GM23338 (cell line): ENCODE measurements at regions not wholly inside any gene's neighbourhood (a gene's known extent, or its start where the extent isn't known, plus 50 kb on each side); places are given as distances from the start of the nearest gene placed in this dataset.

Source experiments
- ATAC-seq: fragments of 200-7000 bp; cut with Tn5 transposase; 3 replicates; pipeline ENCODE4 v1.9.1; 2020
- DNase-seq: peaks from one replicate; pipeline ENCODE4 v3.0.0-alpha.2; 2015; ENCODE audit warnings: low spot score
- H2AFZ ChIP-seq: fragments of 200-600 bp; sonication (generic); 2 replicates; pipeline ENCODE4 v1.8.0; 2016; ENCODE audit warnings: antibody characterized with exemption, mild to moderate bottlenecking, moderate library complexity
- H3F3A ChIP-seq: fragments of 200-600 bp; sonication (generic); replicated peaks from 2 replicates; pipeline ENCODE4 v1.8.0; 2017; ENCODE audit warnings: antibody characterized with exemption, mixed run types, low read depth
- H3K27ac ChIP-seq: fragments of 200-600 bp; sonication (generic); 2 replicates; pipeline ENCODE4 v1.6.1; 2016; ENCODE audit warnings: low read depth
- H3K27me3 ChIP-seq: fragments of 200-600 bp; sonication (generic); 2 replicates; pipeline ENCODE4 v1.8.0; 2016; ENCODE audit warnings: mild to moderate bottlenecking, mixed run types, moderate library complexity; ENCODE audit not compliant: insufficient read depth
- H3K36me3 ChIP-seq: fragments of 200-600 bp; sonication (generic); 2 replicates; pipeline ENCODE4 v1.8.0; 2016; ENCODE audit warnings: mild to moderate bottlenecking; ENCODE audit not compliant: insufficient read depth
- H3K4me1 ChIP-seq: fragments of 200-600 bp; sonication (generic); 2 replicates; pipeline ENCODE4 v1.8.0; 2016; ENCODE audit warnings: mild to moderate bottlenecking, moderate library complexity; ENCODE audit not compliant: insufficient read depth
- H3K4me2 ChIP-seq: fragments of 200-600 bp; sonication (generic); 2 replicates; pipeline ENCODE4 v1.7.1; 2017; ENCODE audit warnings: mixed run types
- H3K4me3 ChIP-seq: fragments of 200-600 bp; sonication (generic); 2 replicates; pipeline ENCODE4 v1.6.1; 2016; ENCODE audit warnings: mixed run types
- H3K79me2 ChIP-seq: fragments of 200-600 bp; sonication (generic); replicated peaks from 2 replicates; pipeline ENCODE4 v1.8.0; 2017; ENCODE audit warnings: mild to moderate bottlenecking; ENCODE audit not compliant: insufficient read depth
- H3K9me2 ChIP-seq: fragments of 200-600 bp; sonication (generic); 2 replicates; pipeline ENCODE4 v1.8.0; 2017; ENCODE audit not compliant: insufficient read depth
- H4K20me1 ChIP-seq: fragments of 200-600 bp; sonication (generic); replicated peaks from 2 replicates; pipeline ENCODE4 v1.8.0; 2017; ENCODE audit warnings: mild to moderate bottlenecking; ENCODE audit not compliant: insufficient read depth
- H3K27ac Mint-ChIP-seq: 2 replicates; pipeline ENCODE4 v1.8.0; 2020; ENCODE audit warnings: inconsistent platforms, mild to moderate bottlenecking, moderate library complexity, mixed read lengths
- H3K27me3 Mint-ChIP-seq: 3 replicates; pipeline ENCODE4 v1.8.0; 2022; ENCODE audit warnings: low read depth, mild to moderate bottlenecking, moderate library complexity, mixed read lengths, inconsistent platforms; ENCODE audit not compliant: insufficient read depth, poor library complexity
- H3K36me3 Mint-ChIP-seq: 3 replicates; pipeline ENCODE4 v1.8.0; 2021; ENCODE audit warnings: low read depth, mild to moderate bottlenecking, inconsistent platforms, moderate library complexity, mixed read lengths
- H3K4me1 Mint-ChIP-seq: 3 replicates; pipeline ENCODE4 v1.8.0; 2020; ENCODE audit warnings: mild to moderate bottlenecking, inconsistent platforms, mixed read lengths
- H3K4me3 Mint-ChIP-seq: 3 replicates; pipeline ENCODE4 v1.8.0; 2021; ENCODE audit warnings: moderate library complexity, mild to moderate bottlenecking, inconsistent platforms, mixed read lengths
- H3K9me3 Mint-ChIP-seq: 3 replicates; pipeline ENCODE4 v1.8.0; 2020; ENCODE audit warnings: moderate library complexity, mild to moderate bottlenecking, inconsistent platforms, mixed read lengths
- CREB1 ChIP-seq: fragments of 250-450 bp; sonication (Bioruptor Pico); IDR thresholded peaks from 2 replicates; pipeline ENCODE4 v1.5.0; 2020; ENCODE audit warnings: low read depth, mild to moderate bottlenecking, moderate library complexity
- CTCF ChIP-seq, 2 experiments: fragments of 200-600 bp in 1 of 2; sonication (generic) in 1 of 2; conservative IDR thresholded peaks; 2 replicates each; pipeline versions ENCODE4 v1.5.1 to v1.6.1; 2016 to 2017; ENCODE audit warnings: antibody characterized with exemption in 2 of 2, low read depth in 2 of 2, mild to moderate bottlenecking in 2 of 2, moderate library complexity in 1 of 2
- EZH2 ChIP-seq: fragments of 200-600 bp; sonication (generic); IDR thresholded peaks from one replicate; pipeline ENCODE4 v1.8.0; 2017; ENCODE audit warnings: antibody characterized with exemption, mild to moderate bottlenecking, low read depth; ENCODE audit not compliant: unreplicated experiment
- EZH2phosphoT487 ChIP-seq: fragments of 200-600 bp; sonication (generic); IDR thresholded peaks from one replicate; pipeline ENCODE4 v1.8.1; 2018; ENCODE audit warnings: antibody characterized with exemption; ENCODE audit not compliant: unreplicated experiment
- JUNB ChIP-seq: IDR thresholded peaks from one replicate; pipeline ENCODE4 v1.6.1; 2016; ENCODE audit warnings: antibody characterized with exemption; ENCODE audit not compliant: unreplicated experiment
- NANOG ChIP-seq: IDR thresholded peaks from 2 replicates; pipeline ENCODE4 v1.6.1; 2016; ENCODE audit warnings: antibody characterized with exemption, borderline replicate concordance
- POLR2AphosphoS5 ChIP-seq: IDR thresholded peaks from 2 replicates; pipeline ENCODE4 v1.6.1; 2016; ENCODE audit warnings: antibody characterized with exemption, low read depth
- REST ChIP-seq: IDR thresholded peaks from one replicate; pipeline ENCODE4 v1.6.1; 2018; ENCODE audit warnings: antibody characterized with exemption; ENCODE audit not compliant: unreplicated experiment
- STAT1 ChIP-seq: IDR thresholded peaks from one replicate; pipeline ENCODE4 v1.6.1; 2016; ENCODE audit warnings: antibody characterized with exemption; ENCODE audit not compliant: unreplicated experiment
- ZNF114 ChIP-seq: fragments of 250-450 bp; sonication (Bioruptor Pico); IDR thresholded peaks from 2 replicates; pipeline ENCODE4 v1.5.0; 2020; ENCODE audit warnings: mild to moderate bottlenecking, moderate library complexity
- ZNF331 ChIP-seq: fragments of 250-450 bp; sonication (Bioruptor Pico); IDR thresholded peaks from 2 replicates; pipeline ENCODE4 v1.5.0; 2020; ENCODE audit warnings: low read depth, mild to moderate bottlenecking, moderate library complexity
- TF ChIP-seq, protein P1 (sequence below): IDR thresholded peaks from 2 replicates; pipeline ENCODE4 v1.6.1; 2016; ENCODE audit warnings: antibody characterized with exemption
- TF ChIP-seq, protein P2 (sequence below): fragments of 250-450 bp; sonication (Bioruptor Pico); IDR thresholded peaks from 2 replicates; pipeline ENCODE4 v1.5.0; 2020; ENCODE audit warnings: mild to moderate bottlenecking, moderate library complexity

GRCh38 chr18:22624176-22624575, 206.5 kb upstream of the CTAGE1 start:
- DNase-seq (no peak), ATAC-seq (no peak)
- Mint-ChIP-seq H3K4me1 (no peaks in the 10 kb centered on the region), H3K9me3 (no peaks in the 10 kb centered on the region), H3K4me3 (no peak overlapping the region), H3K27me3 (no peaks in the 10 kb centered on the region), H3K36me3 (no peaks in the 10 kb centered on the region), H3K27ac (no peak overlapping the region)
- Histone ChIP-seq H3K4me2 (no peak overlapping the region), H3F3A (no peaks in the 10 kb centered on the region), H3K4me3 (no peak overlapping the region), H3K36me3 (no peaks in the 10 kb centered on the region), H3K27ac (no peak overlapping the region), H2AFZ (no peak overlapping the region), H3K9me2 (no peaks in the 10 kb centered on the region), H3K79me2 (no peaks in the 10 kb centered on the region), H3K27me3 (no peaks in the 10 kb centered on the region), H3K4me1 (no peaks in the 10 kb centered on the region), H4K20me1 (no peaks in the 10 kb centered on the region)
- TF ChIP-seq NANOG = no peak
- TF ChIP-seq REST = no peak
- no peak for TF ChIP-seq ZNF114 (CRISPR knock-in tag)
- TF ChIP-seq, protein P1, sequence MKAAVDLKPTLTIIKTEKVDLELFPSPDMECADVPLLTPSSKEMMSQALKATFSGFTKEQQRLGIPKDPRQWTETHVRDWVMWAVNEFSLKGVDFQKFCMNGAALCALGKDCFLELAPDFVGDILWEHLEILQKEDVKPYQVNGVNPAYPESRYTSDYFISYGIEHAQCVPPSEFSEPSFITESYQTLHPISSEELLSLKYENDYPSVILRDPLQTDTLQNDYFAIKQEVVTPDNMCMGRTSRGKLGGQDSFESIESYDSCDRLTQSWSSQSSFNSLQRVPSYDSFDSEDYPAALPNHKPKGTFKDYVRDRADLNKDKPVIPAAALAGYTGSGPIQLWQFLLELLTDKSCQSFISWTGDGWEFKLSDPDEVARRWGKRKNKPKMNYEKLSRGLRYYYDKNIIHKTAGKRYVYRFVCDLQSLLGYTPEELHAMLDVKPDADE = no peak
- no peak for TF ChIP-seq EZH2phosphoT487
- TF ChIP-seq POLR2AphosphoS5 = no peak
- no peak for TF ChIP-seq ZNF331 (CRISPR knock-in tag)
- TF ChIP-seq CREB1 (CRISPR knock-in tag) = no peak
- TF ChIP-seq, protein P2, sequence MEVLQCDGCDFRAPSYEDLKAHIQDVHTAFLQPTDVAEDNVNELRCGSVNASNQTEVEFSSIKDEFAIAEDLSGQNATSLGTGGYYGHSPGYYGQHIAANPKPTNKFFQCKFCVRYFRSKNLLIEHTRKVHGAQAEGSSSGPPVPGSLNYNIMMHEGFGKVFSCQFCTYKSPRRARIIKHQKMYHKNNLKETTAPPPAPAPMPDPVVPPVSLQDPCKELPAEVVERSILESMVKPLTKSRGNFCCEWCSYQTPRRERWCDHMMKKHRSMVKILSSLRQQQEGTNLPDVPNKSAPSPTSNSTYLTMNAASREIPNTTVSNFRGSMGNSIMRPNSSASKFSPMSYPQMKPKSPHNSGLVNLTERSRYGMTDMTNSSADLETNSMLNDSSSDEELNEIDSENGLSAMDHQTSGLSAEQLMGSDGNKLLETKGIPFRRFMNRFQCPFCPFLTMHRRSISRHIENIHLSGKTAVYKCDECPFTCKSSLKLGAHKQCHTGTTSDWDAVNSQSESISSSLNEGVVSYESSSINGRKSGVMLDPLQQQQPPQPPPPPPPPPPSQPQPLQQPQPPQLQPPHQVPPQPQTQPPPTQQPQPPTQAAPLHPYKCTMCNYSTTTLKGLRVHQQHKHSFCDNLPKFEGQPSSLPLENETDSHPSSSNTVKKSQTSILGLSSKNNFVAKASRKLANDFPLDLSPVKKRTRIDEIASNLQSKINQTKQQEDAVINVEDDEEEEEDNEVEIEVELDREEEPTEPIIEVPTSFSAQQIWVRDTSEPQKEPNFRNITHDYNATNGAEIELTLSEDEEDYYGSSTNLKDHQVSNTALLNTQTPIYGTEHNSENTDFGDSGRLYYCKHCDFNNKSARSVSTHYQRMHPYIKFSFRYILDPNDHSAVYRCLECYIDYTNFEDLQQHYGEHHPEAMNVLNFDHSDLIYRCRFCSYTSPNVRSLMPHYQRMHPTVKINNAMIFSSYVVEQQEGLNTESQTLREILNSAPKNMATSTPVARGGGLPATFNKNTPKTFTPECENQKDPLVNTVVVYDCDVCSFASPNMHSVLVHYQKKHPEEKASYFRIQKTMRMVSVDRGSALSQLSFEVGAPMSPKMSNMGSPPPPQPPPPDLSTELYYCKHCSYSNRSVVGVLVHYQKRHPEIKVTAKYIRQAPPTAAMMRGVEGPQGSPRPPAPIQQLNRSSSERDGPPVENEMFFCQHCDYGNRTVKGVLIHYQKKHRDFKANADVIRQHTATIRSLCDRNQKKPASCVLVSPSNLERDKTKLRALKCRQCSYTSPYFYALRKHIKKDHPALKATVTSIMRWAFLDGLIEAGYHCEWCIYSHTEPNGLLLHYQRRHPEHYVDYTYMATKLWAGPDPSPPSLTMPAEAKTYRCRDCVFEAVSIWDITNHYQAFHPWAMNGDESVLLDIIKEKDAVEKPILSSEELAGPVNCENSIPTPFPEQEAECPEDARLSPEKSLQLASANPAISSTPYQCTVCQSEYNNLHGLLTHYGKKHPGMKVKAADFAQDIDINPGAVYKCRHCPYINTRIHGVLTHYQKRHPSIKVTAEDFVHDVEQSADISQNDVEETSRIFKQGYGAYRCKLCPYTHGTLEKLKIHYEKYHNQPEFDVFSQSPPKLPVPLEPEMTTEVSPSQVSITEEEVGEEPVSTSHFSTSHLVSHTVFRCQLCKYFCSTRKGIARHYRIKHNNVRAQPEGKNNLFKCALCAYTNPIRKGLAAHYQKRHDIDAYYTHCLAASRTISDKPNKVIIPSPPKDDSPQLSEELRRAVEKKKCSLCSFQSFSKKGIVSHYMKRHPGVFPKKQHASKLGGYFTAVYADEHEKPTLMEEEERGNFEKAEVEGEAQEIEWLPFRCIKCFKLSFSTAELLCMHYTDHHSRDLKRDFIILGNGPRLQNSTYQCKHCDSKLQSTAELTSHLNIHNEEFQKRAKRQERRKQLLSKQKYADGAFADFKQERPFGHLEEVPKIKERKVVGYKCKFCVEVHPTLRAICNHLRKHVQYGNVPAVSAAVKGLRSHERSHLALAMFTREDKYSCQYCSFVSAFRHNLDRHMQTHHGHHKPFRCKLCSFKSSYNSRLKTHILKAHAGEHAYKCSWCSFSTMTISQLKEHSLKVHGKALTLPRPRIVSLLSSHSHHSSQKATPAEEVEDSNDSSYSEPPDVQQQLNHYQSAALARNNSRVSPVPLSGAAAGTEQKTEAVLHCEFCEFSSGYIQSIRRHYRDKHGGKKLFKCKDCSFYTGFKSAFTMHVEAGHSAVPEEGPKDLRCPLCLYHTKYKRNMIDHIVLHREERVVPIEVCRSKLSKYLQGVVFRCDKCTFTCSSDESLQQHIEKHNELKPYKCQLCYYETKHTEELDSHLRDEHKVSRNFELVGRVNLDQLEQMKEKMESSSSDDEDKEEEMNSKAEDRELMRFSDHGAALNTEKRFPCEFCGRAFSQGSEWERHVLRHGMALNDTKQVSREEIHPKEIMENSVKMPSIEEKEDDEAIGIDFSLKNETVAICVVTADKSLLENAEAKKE = no peak
- TF ChIP-seq JUNB = no peak
- no peak for TF ChIP-seq CTCF (conservative IDR thresholded peaks at IDR 0.05; ENCODE audit: low read depth in 2 of 2)
- no peak for TF ChIP-seq EZH2
- TF ChIP-seq STAT1 = no peak
